Activated naive CD8-positive, alpha-beta T cell treated with anti-CD3 and anti-CD28 coated beads, Interleukin-2, amount 50 U/mL, for 16 hours (primary cell): ENCODE measurements at regions not wholly inside any gene's neighbourhood (a gene's known extent, or its start where the extent isn't known, plus 50 kb on each side); places are given as distances from the start of the nearest gene placed in this dataset.
"Not testable (repeated sequence)": the region's sequence is repeated elsewhere in the genome, so short reads cannot be mapped to it uniquely, and the experiment has no call there.

Experiments used
- DNase-seq: peaks from one replicate; pipeline ENCODE4 v3.0.0-alpha.2; 2020; ENCODE audit warnings: low read depth, low spot score

DNA sequence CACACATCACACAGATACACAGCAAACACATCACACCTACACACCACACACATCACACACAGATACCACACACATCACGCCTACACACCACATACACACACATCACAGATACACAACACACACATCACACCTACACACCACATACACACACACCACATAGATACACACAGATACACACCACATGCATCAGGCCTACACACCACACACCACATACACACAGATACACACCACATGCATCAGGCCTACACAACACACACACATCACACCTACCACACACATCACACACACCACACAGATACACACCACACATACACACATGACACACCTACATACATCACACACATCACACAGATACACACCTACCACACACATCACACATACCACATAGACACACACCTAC is 158.8 kb downstream of the NDUFA10 start:
- DNase-seq, result no peak

GRCh38 chr2:239865856-239866255 is 159.3 kb downstream of the NDUFA10 start:
- not testable (repeated sequence) for DNase-seq

- DNase-seq, result no peak
Observed at GRCh38 chr2:239865059-239865639, 160.0 kb downstream of the NDUFA10 start.

- no peak for DNase-seq
Observed at GRCh38 chr2:239864247-239865058, 160.7 kb downstream of the NDUFA10 start.

DNA sequence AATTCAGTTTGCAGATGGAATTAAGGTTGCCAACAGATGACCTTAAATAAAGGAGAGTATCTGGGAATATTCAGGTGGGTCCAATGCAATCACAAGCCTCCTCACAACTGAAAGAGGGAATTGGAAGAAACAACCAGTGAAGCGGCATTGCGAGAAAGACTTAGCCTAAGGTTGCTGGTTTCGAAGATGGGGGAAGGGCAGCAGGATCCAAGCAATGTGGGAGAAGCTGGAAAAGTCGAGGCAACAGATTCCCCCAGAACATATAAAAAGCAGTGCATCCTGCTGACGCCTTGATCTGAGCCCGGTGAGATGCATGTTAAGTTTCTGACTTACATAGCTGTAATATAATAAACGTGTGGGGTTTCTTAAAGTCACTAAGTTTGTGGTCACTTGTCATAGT is 162.5 kb downstream of the NDUFA10 start:
- DNase-seq, result no peak

GRCh38 chr2:239858179-239858578 is 167.0 kb downstream of the NDUFA10 start:
- no peak for DNase-seq

DNA sequence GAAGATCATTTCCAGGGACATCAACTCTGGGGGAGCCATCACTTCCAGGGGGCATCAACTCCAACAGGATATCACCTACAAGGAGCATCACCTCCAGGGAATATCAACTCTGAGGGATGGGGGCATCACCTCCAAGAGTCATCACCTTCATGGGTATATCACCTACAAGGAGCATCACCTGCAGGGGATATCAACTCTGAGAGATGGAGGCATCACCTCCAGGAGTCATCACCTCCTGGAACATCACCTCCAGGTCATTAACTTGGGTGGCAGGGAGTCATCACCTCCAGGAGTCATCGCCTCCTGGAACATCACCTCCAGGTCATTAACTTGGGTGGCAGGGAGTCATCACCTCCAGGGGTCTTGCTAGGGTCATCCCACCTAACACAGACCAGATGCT is 167.6 kb downstream of the NDUFA10 start:
- no peak for DNase-seq

GRCh38 chr2:239856620-239857285 is 168.4 kb downstream of the NDUFA10 start:
- no peak for DNase-seq

DNA sequence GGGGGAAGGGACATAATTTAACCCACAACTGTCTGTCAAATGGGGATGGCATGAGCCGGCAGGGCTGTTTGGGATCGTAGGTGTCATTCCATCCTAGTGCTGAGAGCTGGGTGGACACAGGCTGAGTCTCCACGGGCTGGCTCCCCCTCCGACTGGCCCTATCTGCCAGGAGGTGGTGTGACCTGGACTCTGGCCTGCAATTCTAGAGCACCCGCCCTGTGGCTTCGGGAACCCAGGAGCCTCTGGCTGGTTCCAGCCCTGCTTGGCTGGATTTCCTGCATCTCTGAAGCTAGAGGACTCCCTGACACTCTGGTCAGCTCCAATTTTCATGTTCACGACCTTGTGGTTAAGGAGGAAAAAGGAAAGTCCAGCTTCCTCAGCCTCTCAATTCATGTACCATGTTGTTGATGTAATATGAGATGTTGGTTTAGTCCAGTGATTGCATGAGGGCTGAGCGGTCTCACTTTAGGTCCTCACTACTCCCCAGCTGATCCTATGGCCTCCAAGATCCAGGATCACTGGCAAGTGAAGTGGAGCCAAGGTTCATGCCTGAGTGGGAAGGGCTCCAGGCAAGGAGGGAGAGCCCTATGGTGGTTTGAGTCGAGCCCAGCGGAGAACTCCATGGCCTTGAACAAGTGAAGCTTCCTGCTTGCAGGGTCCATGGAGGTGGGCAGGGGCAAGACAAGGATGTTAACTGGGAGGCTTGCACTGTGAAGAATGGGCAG is 169.1 kb downstream of the NDUFA10 start:
- DNase-seq, result no peak

- no peak for DNase-seq
Observed at GRCh38 chr2:239854596-239854995, 170.5 kb downstream of the NDUFA10 start.

GRCh38 chr2:239853706-239854327 is 171.3 kb downstream of the NDUFA10 start:
- DNase-seq, result no peak

DNA sequence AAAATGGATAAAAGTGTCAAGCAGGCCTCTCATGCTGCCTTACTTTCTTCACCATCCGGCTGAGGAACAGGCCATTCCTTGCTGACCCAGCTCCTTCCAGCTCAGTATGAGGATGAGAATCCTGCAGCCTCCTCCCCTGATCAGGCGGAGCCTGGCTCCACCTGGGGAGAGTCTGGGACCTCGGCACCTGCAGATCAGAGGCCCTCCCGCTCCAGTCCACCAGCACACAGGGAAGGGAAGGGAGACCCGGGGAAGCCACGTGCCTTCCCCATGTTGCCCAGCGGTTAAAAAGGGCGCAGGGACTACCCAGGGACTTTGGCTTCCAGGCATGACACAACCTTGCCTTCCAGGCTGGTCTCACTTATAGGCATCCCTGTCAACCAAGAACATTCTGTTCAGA is 172.0 kb downstream of the NDUFA10 start:
- no peak for DNase-seq

DNA sequence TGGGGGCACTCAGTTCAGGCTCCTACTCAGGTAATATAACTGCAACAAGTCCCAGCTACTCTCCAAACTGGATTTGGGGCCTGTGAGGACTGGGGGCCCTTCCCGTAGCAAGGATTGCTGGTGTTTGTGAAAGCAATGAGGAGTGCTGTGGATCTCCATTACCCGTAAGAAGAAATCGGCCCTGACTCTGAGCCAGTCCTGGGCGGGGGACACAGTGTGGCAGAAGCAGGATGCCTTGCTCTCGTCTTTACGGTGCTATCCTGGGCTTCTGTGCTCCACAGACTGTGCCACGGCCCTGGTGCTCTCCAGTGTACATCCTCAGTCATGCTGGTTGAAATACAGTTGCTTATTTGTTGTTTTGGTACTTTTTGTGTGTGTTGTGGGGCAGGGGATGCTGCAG is 172.9 kb downstream of the NDUFA10 start:
- no peak for DNase-seq

DNA sequence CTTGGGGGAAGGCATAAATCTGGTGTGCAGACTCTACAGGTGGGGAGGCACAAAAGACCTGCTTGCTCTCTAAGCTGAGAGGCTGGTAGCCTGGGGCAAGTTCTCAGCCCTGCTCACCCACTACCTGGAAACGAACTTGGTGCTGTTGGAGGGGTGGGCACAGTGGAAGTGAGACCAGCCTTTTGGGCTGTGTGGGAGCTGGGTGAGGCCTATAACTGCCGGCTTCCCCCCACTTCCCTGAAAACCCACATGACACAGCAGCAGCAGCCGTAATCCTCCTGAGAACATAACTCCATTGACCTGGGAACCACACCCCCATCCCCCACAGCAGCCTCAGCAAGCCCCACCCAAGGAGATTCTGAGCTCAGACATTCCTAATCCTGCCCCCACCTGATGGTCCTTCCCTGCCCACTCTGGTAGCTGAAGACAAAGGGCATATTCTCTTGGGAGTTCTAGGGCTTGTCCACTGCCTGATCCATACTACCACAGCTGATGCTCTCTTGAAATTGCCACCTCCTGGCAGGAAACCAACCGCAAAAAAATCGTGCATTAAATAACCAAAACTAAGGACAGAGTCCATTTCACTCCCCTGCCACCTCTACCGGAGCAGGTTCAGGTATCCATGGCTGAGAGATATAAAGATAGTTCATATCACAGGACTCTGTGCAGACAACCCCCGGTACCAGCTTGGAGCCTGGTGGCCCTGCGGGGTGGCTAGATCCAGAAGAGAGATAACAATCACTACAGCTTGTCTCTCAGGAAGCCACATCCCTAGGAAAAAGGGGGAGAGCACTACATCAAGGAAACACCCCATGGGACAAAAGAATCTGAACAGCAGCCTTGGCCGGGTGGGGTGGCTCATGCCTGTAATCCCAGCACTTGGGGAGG is 178.1 kb downstream of the NDUFA10 start:
- DNase-seq, result no peak

DNA sequence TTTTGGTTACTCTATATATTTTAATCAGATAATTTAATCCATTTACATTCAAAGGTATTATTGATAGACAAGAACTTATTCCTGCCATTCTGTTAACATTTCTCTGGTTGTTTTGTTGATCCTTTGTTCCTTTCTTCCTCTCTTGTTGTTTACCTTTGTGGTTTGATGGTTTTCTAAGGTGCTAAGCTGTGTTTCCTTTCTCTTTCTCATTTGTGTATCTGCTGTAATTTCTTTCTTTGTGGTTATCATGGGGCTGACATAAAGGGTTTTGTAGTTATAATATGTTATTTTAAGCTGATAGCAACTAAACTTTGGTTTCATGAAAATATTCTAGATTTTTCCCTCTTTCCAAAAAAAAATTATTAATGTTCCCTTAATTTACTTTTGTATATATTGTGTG is 179.2 kb downstream of the NDUFA10 start:
- no peak for DNase-seq

DNA sequence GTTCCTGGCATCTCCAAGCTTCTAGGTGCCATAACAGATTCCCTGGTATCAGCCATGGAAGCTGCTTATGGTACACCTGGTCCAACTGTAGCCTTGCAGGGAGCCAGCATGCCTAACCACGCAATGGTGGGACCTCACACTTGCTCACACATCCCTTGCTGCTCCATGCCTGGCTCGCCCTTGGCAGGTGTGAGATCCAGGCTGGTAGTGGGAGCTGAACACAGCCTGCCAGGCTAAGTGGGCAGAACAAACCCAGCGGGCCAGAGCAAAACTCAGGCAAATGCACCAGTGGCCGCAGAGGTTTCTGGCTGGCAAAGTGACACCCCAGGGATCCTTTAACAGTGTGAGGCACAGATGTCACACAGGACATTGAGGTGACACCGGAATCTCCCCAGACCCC is 185.8 kb downstream of the NDUFA10 start:
- DNase-seq, result no peak

GRCh38 chr2:239836021-239836765 is 188.9 kb downstream of the NDUFA10 start:
- no peak for DNase-seq

DNA sequence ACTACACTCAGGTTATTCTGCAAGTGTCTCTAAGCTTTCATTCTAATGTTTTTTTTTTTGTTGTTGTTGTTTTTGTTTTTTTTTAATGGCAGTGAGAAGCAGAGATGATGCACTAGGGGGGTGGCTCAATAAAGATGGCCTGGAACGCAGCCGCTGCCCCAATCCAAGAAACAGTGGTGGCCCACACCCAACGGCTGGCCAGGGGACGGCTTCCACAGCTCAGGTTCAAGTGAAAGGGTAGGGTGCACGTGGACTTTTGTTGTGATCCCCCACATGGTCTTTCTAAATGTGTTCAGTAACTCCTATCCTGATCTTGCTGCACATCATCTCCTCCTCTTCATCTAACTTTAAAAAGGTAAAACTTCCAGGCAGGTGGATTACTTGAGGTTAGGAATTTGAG is 190.1 kb downstream of the NDUFA10 start:
- DNase-seq, result no peak

DNA sequence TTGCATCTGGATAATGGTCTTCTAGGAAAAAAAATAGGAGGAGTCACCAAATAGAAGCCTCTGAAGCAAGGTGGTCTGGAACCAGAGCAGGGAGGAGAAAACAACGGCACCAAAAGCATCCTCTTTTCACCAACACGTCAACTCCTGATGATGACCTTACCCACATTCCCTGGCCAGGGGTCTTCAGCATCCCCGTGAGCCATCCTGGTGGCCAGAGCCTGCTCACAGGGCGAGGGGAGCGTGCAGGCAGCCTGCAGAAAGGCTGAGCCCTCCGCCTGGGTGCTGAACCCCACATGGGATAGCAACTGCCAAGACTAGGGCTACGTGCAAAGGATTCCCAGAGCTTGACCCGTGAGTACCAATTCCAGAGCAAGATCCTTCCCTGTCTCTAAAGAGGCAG is 191.0 kb downstream of the NDUFA10 start:
- DNase-seq, result no peak
